BLaER1 (cell line): ENCODE measurements at regions not wholly inside any gene's neighbourhood (a gene's known extent, or its start where the extent isn't known, plus 50 kb on each side); places are given as distances from the start of the nearest gene placed in this dataset.
"Not testable (repeated sequence)": the region's sequence is repeated elsewhere in the genome, so short reads cannot be mapped to it uniquely, and the experiment has no call there.

Source experiments
- H3K27ac ChIP-seq: shearing (Covaris generic); formaldehyde crosslinking; 2 replicates; pipeline ENCODE4 v1.8.1; 2022
- H3K27me3 ChIP-seq: shearing (Covaris generic); formaldehyde crosslinking; 2 replicates; pipeline ENCODE4 v1.8.1; 2022
- H3K36me3 ChIP-seq: shearing (Covaris generic); formaldehyde crosslinking; 2 replicates; pipeline ENCODE4 v1.8.1; 2022
- H3K4me1 ChIP-seq: shearing (Covaris generic); formaldehyde crosslinking; 2 replicates; pipeline ENCODE4 v1.8.1; 2022
- H3K4me2 ChIP-seq: shearing (Covaris generic); formaldehyde crosslinking; 2 replicates; pipeline ENCODE4 v1.8.1; 2022
- H3K4me3 ChIP-seq: shearing (Covaris generic); formaldehyde crosslinking; 2 replicates; pipeline ENCODE4 v1.8.1; 2022
- H3K9ac ChIP-seq: shearing (Covaris generic); formaldehyde crosslinking; 2 replicates; pipeline ENCODE4 v1.8.1; 2022
- H3K9me3 ChIP-seq: shearing (Covaris generic); formaldehyde crosslinking; 2 replicates; pipeline ENCODE4 v1.8.1; 2022
- H4K20me1 ChIP-seq: shearing (Covaris generic); formaldehyde crosslinking; 2 replicates; pipeline ENCODE4 v1.8.1; 2022
- Cebpa-rat ChIP-seq: shearing (Covaris generic); IDR thresholded peaks from 2 replicates; pipeline ENCODE4 v1.8.1; 2022

DNA sequence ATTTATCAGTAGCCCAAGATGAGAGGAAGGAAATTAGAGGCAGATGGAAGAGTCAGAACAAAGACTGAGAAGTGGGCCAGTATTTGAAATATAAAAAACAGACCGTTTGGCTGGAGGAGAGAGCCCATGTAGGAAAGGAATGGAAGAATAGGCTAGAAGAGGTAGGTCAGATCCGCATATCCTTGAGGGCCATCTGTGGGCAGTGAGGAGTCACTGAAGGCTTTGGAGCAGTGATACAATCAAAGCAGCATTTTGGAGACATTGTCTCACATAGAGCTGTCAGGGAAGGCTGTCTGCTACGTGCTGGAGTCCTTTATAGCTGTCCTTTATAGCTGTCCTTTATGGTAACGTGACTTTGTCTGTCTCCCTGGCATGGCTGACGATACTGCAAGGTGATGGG lies 92.0 kb upstream of the VEPH1 start:
- no peak for TF ChIP-seq Cebpa-rat

DNA sequence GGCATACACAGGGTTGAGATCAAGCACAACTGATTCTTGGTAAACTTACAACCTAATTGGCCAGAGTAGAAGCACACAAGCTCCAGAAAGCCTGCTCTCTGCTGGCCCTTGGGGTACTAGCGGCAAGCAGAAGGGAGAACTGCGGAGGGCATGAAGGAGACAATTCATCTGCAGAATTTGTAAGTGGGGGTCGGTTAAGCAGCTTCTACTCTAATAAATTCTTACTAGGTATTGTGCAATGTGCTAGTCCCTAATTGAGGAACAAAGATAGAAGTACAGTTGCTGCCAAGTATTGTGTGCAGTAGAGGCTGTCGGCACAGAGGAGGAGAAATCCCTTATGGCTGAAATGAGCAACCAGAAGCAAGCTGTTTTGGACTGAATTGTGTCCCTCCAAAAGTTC lies 91.2 kb upstream of the VEPH1 start:
- H3K27me3 ChIP-seq = no peaks in the 10 kb centered on the region
- H3K9ac ChIP-seq = no peak overlapping the region
- no peak for TF ChIP-seq Cebpa-rat
- no peak overlapping the region for H3K27ac ChIP-seq
- no peaks in the 10 kb centered on the region for H3K4me1 ChIP-seq
- no peaks in the 10 kb centered on the region for H3K9me3 ChIP-seq
- no peak overlapping the region for H3K4me2 ChIP-seq
- no peaks in the 10 kb centered on the region for H3K36me3 ChIP-seq
- no peak overlapping the region for H3K4me3 ChIP-seq
- no peaks in the 10 kb centered on the region for H4K20me1 ChIP-seq

More for the DNA sequence above, 92.0 kb upstream of the VEPH1 start:
- Histone ChIP-seq H3K9ac (no peak overlapping the region), H3K36me3 (no peaks in the 10 kb centered on the region), H3K4me2 (no peak overlapping the region), H3K4me3 (no peak overlapping the region), H3K27ac (no peak overlapping the region), H3K4me1 (no peaks in the 10 kb centered on the region), H4K20me1 (no peaks in the 10 kb centered on the region), H3K27me3 (no peaks in the 10 kb centered on the region), H3K9me3 (no peaks in the 10 kb centered on the region)

DNA sequence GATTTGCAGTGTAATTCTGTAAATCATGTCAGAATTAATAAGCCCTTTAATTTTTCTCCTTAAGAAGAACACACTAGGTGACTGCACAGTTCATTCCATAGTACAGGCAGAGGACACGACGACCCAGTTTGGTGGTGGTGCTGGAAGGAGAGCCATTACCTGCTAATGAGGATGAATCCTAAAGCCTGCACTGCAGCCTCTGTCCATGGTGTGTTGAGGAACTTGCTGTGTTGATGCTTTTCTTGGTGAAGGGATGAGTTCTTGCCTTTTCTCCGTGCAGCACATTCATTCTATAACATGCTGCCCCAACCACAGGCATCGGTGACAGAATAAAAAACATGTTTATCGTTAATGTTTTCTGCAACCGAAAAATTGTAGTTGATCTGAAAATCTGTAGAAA lies 89.6 kb upstream of the VEPH1 start:
- Histone ChIP-seq H3K36me3 (no peaks in the 10 kb centered on the region), H3K27ac (no peak overlapping the region), H4K20me1 (no peaks in the 10 kb centered on the region), H3K4me2 (no peak overlapping the region), H3K4me1 (no peaks in the 10 kb centered on the region), H3K9me3 (no peaks in the 10 kb centered on the region), H3K4me3 (no peak overlapping the region), H3K9ac (no peak overlapping the region), H3K27me3 (no peaks in the 10 kb centered on the region)
- TF ChIP-seq Cebpa-rat = no peak

DNA sequence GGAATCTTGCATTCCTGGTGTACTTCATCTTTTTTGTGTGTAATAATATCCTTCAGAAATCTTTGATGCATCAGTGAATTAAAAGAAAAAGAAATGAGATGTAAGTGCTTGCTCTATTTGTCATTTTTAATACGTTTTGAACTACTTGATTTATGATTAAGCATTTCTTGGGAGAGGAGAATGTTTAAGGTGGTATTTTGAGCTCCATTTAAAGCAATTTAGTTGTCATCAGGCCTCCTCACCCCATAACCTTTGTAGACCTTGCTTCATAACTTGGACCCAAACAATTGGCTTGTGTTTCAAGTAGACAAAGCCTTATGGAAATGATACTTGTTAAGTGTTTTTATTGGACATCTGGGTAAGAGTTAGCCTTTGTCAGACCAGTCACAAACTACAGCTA lies 87.1 kb upstream of the VEPH1 start:
- Histone ChIP-seq H3K4me2 (no peak overlapping the region), H3K4me3 (no peak overlapping the region), H3K4me1 (no peaks in the 10 kb centered on the region), H4K20me1 (no peaks in the 10 kb centered on the region), H3K9ac (no peak overlapping the region), H3K36me3 (no peaks in the 10 kb centered on the region), H3K27me3 (no peaks in the 10 kb centered on the region), H3K27ac (no peak overlapping the region), H3K9me3 (no peaks in the 10 kb centered on the region)
- no peak for TF ChIP-seq Cebpa-rat

DNA sequence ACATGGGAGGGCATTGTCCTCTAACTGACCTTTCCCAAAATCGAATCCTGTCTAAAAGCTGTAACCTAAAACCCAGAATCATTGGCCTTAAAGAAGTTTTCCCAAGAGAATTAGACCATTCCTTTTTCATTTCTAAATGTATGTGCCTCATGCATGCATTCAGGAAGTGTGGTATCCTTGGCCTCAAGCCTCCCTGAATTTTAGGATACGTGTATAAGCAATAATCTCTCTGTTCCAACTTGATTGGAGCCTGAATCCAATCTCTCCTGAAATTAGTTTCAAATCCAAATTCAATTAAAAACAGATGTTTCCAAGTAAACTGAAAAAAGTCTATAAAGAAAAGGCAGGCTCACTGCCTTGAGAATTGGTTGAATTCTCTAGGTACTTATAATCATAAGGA lies 86.0 kb upstream of the VEPH1 start:
- no peaks in the 10 kb centered on the region for H3K27me3 ChIP-seq
- no peaks in the 10 kb centered on the region for H3K9me3 ChIP-seq
- H3K4me1 ChIP-seq = no peaks in the 10 kb centered on the region
- TF ChIP-seq Cebpa-rat = no peak
- no peak overlapping the region for H3K4me2 ChIP-seq
- no peaks in the 10 kb centered on the region for H4K20me1 ChIP-seq
- H3K36me3 ChIP-seq = no peaks in the 10 kb centered on the region
- H3K9ac ChIP-seq = no peak overlapping the region
- no peak overlapping the region for H3K4me3 ChIP-seq
- H3K27ac ChIP-seq = no peak overlapping the region

DNA sequence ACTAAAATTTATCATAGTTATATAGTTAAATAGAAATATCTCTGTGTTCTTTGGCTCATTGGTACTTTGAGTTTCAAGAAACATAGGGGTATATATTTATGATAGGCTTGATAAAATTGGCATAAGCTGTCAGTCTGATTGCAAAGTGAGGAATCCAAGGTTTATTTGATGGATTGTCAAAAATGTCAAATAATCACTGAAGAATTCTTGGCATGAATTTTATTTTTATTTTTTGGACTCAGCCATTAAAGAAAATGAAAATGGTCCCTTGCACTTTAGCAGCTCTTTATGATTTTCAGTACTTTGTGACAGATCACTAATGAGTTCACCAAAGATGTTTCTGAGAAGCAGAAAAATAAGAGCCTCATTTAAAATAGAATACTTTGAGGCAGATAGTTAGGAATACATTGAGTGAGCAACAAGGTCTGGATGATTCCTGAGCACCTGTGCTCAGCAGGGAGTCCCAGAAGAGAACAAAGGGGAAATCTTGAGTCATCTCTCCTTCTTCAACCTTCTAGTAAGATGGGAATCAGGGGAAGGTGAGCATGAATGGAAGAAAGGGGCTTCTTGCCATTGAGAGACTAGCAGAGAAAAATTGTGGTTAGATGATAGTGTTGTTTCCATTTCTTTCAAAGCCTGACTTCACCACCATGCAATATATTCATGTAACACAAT lies 85.3 kb upstream of the VEPH1 start:
- Histone ChIP-seq H4K20me1 (no peaks in the 10 kb centered on the region), H3K36me3 (no peaks in the 10 kb centered on the region), H3K27ac (no peak overlapping the region), H3K27me3 (no peaks in the 10 kb centered on the region), H3K4me1 (no peaks in the 10 kb centered on the region), H3K4me2 (no peak overlapping the region), H3K9me3 (no peaks in the 10 kb centered on the region), H3K4me3 (no peak overlapping the region), H3K9ac (no peak overlapping the region)
- no peak for TF ChIP-seq Cebpa-rat

DNA sequence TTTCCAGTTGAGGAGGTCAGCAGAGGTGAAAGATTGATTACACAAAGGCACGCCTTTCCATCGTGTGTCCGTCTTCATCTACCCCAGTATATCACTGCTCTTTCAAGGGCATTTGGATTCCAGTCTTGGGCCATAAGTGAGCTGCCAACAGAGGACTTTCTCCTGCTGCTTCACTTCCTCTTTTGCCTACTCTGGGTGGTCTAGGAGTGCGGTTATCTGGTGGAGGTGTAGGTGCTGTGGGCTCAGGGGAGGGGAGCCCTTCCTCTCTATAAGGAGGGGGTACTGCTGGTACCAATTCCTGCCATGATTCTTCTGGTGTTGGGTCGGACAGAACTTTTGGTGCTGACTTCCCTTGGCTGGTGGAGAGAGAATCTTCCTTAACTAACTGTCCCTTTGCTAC lies 83.1 kb upstream of the VEPH1 start:
- no peak overlapping the region for H3K27ac ChIP-seq
- no peak overlapping the region for H3K9ac ChIP-seq
- H3K36me3 ChIP-seq = no peaks in the 10 kb centered on the region
- H4K20me1 ChIP-seq = no peaks in the 10 kb centered on the region
- no peak overlapping the region for H3K4me3 ChIP-seq
- H3K9me3 ChIP-seq = no peaks in the 10 kb centered on the region
- no peaks in the 10 kb centered on the region for H3K4me1 ChIP-seq
- TF ChIP-seq Cebpa-rat = no peak
- no peak overlapping the region for H3K4me2 ChIP-seq
- H3K27me3 ChIP-seq = no peaks in the 10 kb centered on the region

DNA sequence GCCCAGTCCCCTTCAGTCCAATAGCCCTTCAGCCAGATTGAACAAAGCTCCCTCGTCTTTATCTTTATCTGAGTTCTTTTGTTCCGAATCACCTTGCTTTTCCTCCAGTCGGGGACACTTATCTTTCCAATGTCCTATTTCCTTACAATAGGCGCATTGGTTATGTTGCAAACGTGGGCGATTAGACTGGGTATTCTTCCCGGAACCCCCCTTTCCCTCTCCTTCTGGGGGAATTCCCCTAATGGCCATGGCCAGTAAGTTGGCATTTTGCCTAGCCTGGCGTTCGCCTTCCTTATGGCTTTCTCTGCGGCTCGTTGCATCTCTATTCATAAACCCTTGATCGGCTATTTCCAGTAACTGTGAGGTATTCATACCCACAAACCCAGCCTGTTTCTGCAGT lies 82.2 kb upstream of the VEPH1 start:
- H4K20me1 ChIP-seq = no peaks in the 10 kb centered on the region
- no peak for TF ChIP-seq Cebpa-rat
- no peaks in the 10 kb centered on the region for H3K27me3 ChIP-seq
- H3K9ac ChIP-seq = no peak overlapping the region
- no peaks in the 10 kb centered on the region for H3K4me1 ChIP-seq
- no peak overlapping the region for H3K4me3 ChIP-seq
- no peak overlapping the region for H3K27ac ChIP-seq
- no peaks in the 10 kb centered on the region for H3K9me3 ChIP-seq
- H3K36me3 ChIP-seq = no peaks in the 10 kb centered on the region
- H3K4me2 ChIP-seq = no peak overlapping the region

DNA sequence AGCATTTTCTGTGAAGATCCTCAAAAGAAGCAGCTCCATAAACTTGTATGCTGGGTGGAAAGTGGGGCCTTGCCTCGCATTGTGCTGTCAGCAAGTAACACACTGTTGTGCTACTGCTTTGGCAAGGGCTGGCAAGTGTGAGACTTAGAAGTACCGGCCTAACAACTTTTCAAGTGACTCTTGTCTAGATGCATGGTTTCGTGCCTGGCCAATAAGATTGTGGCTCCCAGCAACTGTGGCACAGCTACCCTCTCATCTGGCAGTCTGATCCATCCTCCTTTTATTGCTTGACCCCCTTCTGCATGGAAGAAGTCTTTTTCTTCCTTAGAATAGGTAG lies 79.4 kb upstream of the VEPH1 start:
- Histone ChIP-seq H3K4me2 (no peak overlapping the region), H3K27me3 (no peaks in the 10 kb centered on the region)
- TF ChIP-seq Cebpa-rat = no peak

DNA sequence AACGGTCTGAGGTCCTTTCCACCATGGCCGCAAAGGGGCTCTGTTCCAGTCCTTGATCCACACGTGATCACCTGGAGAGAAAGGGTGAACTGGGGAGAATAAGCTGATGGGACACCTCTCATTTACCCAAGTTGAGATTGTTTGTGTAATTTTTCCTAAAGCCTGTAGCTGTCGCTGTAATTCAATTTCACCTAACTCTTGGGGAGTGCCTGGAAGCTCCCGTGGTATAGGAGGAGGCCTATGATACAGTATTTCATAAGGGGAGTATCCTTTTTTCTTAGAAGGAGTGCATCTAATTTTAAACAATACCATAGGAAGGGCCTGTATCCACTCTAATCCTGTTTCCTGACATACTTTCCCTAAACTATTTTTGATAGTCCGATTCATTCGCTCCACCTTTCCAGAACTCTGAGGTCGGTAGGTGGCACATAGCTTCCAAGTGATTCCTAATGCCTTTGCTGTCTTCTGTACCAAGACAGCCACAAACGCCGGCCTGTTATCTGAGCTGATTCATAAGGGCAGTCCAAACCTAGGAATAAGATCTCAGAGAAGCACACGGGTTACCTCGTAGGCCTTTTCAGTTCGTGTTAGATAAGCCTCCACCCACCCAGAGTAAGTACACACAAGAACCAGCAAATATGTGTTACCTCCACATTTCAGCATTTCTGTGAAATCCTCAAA lies 78.9 kb upstream of the VEPH1 start:
- H3K9ac ChIP-seq, H3K27ac ChIP-seq, H3K4me3 ChIP-seq, H3K4me2 ChIP-seq, H3K9me3 ChIP-seq, H4K20me1 ChIP-seq, H3K4me1 ChIP-seq, H3K27me3 ChIP-seq, H3K36me3 ChIP-seq: not testable (repeated sequence)

More for the DNA sequence above, 79.4 kb upstream of the VEPH1 start:
- H4K20me1 ChIP-seq = no peaks in the 10 kb centered on the region
- H3K9me3 ChIP-seq = no peaks in the 10 kb centered on the region
- no peaks in the 10 kb centered on the region for H3K4me1 ChIP-seq
- no peak overlapping the region for H3K9ac ChIP-seq
- H3K36me3 ChIP-seq = no peaks in the 10 kb centered on the region
- no peak overlapping the region for H3K4me3 ChIP-seq
- H3K27ac ChIP-seq = no peak overlapping the region

DNA sequence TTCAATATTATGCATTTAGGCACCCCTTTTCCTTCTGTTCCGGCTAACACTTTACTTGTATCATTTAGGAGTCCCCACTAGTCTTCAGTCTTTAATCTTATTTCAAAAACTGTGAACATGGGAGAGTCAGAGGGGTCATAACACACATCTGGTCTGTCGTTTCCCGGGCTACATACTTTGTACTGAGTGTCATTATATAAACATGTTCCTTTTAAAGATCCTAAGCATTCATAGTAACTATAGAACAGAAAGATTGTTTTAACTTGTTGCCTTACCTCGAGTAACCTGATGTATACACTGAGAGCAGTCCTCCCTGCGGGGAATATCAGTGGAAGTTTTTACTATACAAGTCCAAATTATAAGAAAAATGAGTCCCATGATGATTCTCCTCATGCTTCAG lies 78.2 kb upstream of the VEPH1 start:
- Histone ChIP-seq H3K9me3 (no peaks in the 10 kb centered on the region), H3K27ac (no peak overlapping the region), H4K20me1 (no peaks in the 10 kb centered on the region), H3K27me3 (no peaks in the 10 kb centered on the region), H3K4me1 (no peaks in the 10 kb centered on the region), H3K9ac (no peak overlapping the region), H3K36me3 (no peaks in the 10 kb centered on the region), H3K4me3 (no peak overlapping the region), H3K4me2 (no peak overlapping the region)
- no peak for TF ChIP-seq Cebpa-rat
